ENCODE measurements at regions not wholly inside any gene's neighbourhood (a gene's known extent, or its start where the extent isn't known, plus 50 kb on each side); places are given as distances from the start of the nearest gene placed in this dataset.

GRCh38 chr2:15855766-15856260 lies 84.5 kb upstream of the MYCN start:
- Histone ChIP-seq H3K4me1 (no peaks in the 10 kb centered on the region), H3K27me3 (peaks cover 0 to 3% (median 0%) of the 10 kb centered on the region in 4 donors), H3K9me3 (no peaks in the 10 kb centered on the region), H3K36me3 (no peaks in the 10 kb centered on the region), H3K27ac (no peak overlapping the region), H3K4me3 (no peak overlapping the region)
- ATAC-seq (no peak), FAIRE-seq (no peak), DNase-seq (no peak)
- intact Hi-C loops (cut with DNase I) = no loop called here
- TF ChIP-seq, protein P1, sequence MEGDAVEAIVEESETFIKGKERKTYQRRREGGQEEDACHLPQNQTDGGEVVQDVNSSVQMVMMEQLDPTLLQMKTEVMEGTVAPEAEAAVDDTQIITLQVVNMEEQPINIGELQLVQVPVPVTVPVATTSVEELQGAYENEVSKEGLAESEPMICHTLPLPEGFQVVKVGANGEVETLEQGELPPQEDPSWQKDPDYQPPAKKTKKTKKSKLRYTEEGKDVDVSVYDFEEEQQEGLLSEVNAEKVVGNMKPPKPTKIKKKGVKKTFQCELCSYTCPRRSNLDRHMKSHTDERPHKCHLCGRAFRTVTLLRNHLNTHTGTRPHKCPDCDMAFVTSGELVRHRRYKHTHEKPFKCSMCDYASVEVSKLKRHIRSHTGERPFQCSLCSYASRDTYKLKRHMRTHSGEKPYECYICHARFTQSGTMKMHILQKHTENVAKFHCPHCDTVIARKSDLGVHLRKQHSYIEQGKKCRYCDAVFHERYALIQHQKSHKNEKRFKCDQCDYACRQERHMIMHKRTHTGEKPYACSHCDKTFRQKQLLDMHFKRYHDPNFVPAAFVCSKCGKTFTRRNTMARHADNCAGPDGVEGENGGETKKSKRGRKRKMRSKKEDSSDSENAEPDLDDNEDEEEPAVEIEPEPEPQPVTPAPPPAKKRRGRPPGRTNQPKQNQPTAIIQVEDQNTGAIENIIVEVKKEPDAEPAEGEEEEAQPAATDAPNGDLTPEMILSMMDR (IDR thresholded peaks at IDR 0.05) = no peak

- no peaks in the 10 kb centered on the region for H3K36me3 ChIP-seq
- peaks cover 0 to 3% (median 0%) of the 10 kb centered on the region in 4 donors for H3K27me3 ChIP-seq
- intact Hi-C loops (cut with DNase I) = no loop called here
- TF ChIP-seq, protein P1 (IDR thresholded peaks at IDR 0.05) = no peak
- H3K4me3 ChIP-seq = no peak overlapping the region
- ATAC-seq (no peak), DNase-seq (no peak), FAIRE-seq (no peak)
- H3K27ac ChIP-seq = no peak overlapping the region
- H3K4me1 ChIP-seq = no peaks in the 10 kb centered on the region
- H3K9me3 ChIP-seq = no peaks in the 10 kb centered on the region
- WGBS, 2 donors = 81 to 82% methylated on average over 3 of the region's 3 CpGs
Measured at GRCh38 chr2:15856318-15856717, 84.0 kb upstream of the MYCN start.

DNA sequence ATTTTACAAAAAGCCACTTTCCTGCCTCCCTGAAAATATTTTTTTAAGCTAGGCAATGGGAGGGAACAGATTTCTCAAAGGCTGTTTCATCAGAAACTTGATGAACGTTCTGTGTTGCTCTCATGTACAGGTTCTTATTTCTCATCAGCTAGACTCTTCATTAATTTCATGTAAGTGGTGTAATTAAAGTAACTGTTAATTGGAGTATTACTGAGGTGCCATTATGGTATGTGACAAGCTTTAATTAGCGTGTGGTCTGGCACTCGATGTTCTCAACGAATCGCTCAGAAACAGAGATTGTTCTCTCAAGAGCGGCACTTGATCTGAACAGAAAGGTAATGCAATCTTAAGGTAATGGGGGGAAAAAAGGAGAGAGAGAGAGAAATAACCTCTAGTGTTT lies 81.9 kb upstream of the MYCN start:
- no peak overlapping the region for H3K4me3 ChIP-seq
- 79 to 87% methylated on average over 6 of the region's 6 CpGs for WGBS, 2 donors
- intact Hi-C loops (cut with DNase I) = no loop called here
- no peaks in the 10 kb centered on the region for H3K4me1 ChIP-seq
- FAIRE-seq (no peak), ATAC-seq (no peak), DNase-seq (no peak)
- H3K9me3 ChIP-seq = no peaks in the 10 kb centered on the region
- H3K27ac ChIP-seq = no peak overlapping the region
- H3K27me3 ChIP-seq = peaks cover 0 to 3% (median 0%) of the 10 kb centered on the region in 4 donors
- no peaks in the 10 kb centered on the region for H3K36me3 ChIP-seq
- TF ChIP-seq, protein P1 (IDR thresholded peaks at IDR 0.05) = no peak

DNA sequence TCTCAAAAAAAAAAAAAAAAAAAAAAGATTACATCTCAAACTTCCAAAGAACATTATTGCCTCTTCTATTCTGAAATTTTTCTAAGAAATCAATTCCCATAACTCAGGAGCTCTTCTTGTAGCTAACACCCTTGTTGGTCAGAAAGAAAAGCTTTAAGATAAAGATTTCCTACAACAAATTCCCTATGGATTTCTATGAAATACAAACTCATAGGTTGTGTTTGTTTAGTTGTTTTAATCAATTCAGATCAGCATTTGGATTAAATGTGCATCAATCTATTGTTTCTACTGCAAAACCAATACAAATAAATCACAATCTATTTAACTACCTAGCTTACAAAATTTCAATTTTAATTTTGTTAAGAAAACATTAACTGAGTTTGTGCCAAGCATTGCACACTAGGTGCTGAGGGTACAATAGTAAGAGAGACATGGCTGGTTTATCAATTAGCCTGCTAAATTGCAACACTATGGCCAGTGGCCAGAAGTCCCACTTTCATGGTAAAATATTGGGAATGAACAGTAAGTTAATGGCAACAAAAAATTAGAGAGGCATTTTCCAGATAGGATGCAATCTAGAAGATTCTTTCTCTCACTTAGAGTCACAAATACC lies 80.2 kb upstream of the MYCN start:
- ATAC-seq (no peak), FAIRE-seq (no peak), DNase-seq (no peak)
- Histone ChIP-seq H3K4me1 (no peaks in the 10 kb centered on the region), H3K4me3 (no peak overlapping the region), H3K36me3 (no peaks in the 10 kb centered on the region), H3K27me3 (peaks cover 0 to 3% (median 0%) of the 10 kb centered on the region in 4 donors), H3K9me3 (no peaks in the 10 kb centered on the region), H3K27ac (no peak overlapping the region)
- TF ChIP-seq, protein P1 (IDR thresholded peaks at IDR 0.05) = no peak
- intact Hi-C loops (cut with DNase I) = no loop called here

DNA sequence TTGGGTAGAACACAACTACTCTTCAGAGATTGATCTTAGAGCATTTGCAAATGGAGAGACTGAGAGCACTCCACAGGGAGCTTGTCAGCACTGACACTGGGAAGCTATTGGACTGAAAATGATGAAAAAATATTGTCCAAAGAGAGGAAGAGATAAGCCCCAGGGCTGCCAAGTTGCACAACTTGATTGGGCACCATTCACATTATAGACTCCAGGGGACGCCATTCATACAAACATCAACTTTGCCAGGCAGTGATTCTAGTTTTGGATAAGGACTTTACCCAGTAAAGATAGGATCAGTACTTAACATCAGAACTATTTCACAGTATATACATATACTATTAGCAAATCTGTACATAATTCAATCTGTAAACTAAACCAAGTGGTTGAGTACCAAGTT lies 79.6 kb upstream of the MYCN start:
- TF ChIP-seq, protein P1 (IDR thresholded peaks at IDR 0.05) = no peak
- Histone ChIP-seq H3K9me3 (no peaks in the 10 kb centered on the region), H3K4me1 (no peaks in the 10 kb centered on the region), H3K27ac (no peak overlapping the region), H3K27me3 (peaks cover 0 to 3% (median 0%) of the 10 kb centered on the region in 4 donors), H3K36me3 (no peaks in the 10 kb centered on the region), H3K4me3 (no peak overlapping the region)
- FAIRE-seq (no peak), DNase-seq (no peak), ATAC-seq (no peak)
- intact Hi-C loops (cut with DNase I) = no loop called here
- 48% methylated on average over 1 of the region's 1 CpG for WGBS, 2 donors
